HCT116 (cell line): ENCODE measurements at regions not wholly inside any gene's neighbourhood (a gene's known extent, or its start where the extent isn't known, plus 50 kb on each side); places are given as distances from the start of the nearest gene placed in this dataset.
A peak's percentile ranks its signal among the peaks of the same experiment; 100 is the strongest.

Source experiments
- ATAC-seq: fragments of 200-7000 bp; cut with Tn5 transposase; 2 replicates; pipeline ENCODE4 v1.9.1; 2020; ENCODE audit warnings: mild to moderate bottlenecking, moderate library complexity
- BruUV-seq: library from RNA; stranded (reverse); fragments of 400-500 nt; replicated peaks from 2 replicates; lab custom pipeline; 2021; lab: Mats Ljungman, UMichigan
- CTCF ChIA-PET: fragments of 300-600 bp; sonication (Branson Sonifier 250); formaldehyde crosslinking; loops from one replicate; lab custom pipeline; 2021; ENCODE audit warnings: antibody characterized with exemption; lab: Charles Lee
- POLR2A ChIA-PET: fragments of 300-600, 350-600 bp; sonication (Branson Sonifier 250); formaldehyde crosslinking; loops from one replicate; lab custom pipeline; 2021; ENCODE audit warnings: antibody characterized with exemption; lab: Charles Lee
- RAD21 ChIA-PET, 2 experiments: fragments of 300-600 bp; sonication (Branson Sonifier 250); formaldehyde crosslinking; loops; one replicate each; lab custom pipeline; 2023; ENCODE audit warnings: low total read pairs in 2 of 2; ENCODE audit not compliant: uncharacterized antibody in 2 of 2, unreplicated experiment in 2 of 2, low non-redundant PET in 1 of 2; lab: Charles Lee
- DNase-seq: peaks from one replicate; pipeline ENCODE4 v3.0.0-alpha.2; 2010; ENCODE audit warnings: low read depth, low spot score
- H2AFZ ChIP-seq: fragments of 200-600 bp; shearing (Covaris generic), sonication (generic); 2 replicates; pipeline ENCODE4 v1.6.1; 2017; ENCODE audit warnings: low read depth, mixed run types, mixed read lengths, antibody characterized with exemption, low read length; ENCODE audit not compliant: poor library complexity, severe bottlenecking
- H3K27ac ChIP-seq: 2 replicates; pipeline ENCODE4 v1.5.1; 2012; ENCODE audit warnings: low read depth, low read length
- H3K27me3 ChIP-seq: fragments of 200-600 bp; sonication (generic); 2 replicates; pipeline ENCODE4 v1.6.1; 2016; ENCODE audit warnings: mixed run types, low read length, mixed read lengths; ENCODE audit not compliant: insufficient read depth
- H3K36me3 ChIP-seq, 2 experiments: fragments of 200-500 bp in 1 of 2; fragments of 200-600 bp in 1 of 2; sonication (Bioruptor generic) in 1 of 2; sonication (generic) in 1 of 2; 2 replicates each; pipeline versions ENCODE4 v1.5.1 to v1.6.1; 2014 to 2016; ENCODE audit warnings: low read length in 2 of 2, inconsistent platforms in 1 of 2, mixed read lengths in 1 of 2, mixed run types in 1 of 2; ENCODE audit not compliant: insufficient read depth in 2 of 2, control insufficient read depth in 1 of 2
- H3K4me1 ChIP-seq, 2 experiments: fragments of 200-600 bp in 1 of 2; sonication (generic) in 1 of 2; 2 replicates each; pipeline versions ENCODE4 v1.5.1 to v1.6.1; 2012 to 2017; ENCODE audit warnings: low read length in 2 of 2, inconsistent platforms in 1 of 2, mild to moderate bottlenecking in 1 of 2, mixed read lengths in 1 of 2, mixed run types in 1 of 2, moderate library complexity in 1 of 2; ENCODE audit not compliant: insufficient read depth in 2 of 2, control insufficient read depth in 1 of 2
- H3K4me2 ChIP-seq: fragments of 200-600 bp; sonication (generic); 2 replicates; pipeline ENCODE4 v1.6.1; 2017; ENCODE audit warnings: mixed run types, low read length, mixed read lengths
- H3K4me3 ChIP-seq, 2 experiments: fragments of 200-600 bp in 1 of 2; sonication (generic) in 1 of 2; replicated peaks in 1 of 2; 2 replicates each; pipeline ENCODE4 v1.5.1; 2011 to 2016; ENCODE audit warnings: low read length in 2 of 2, control low read depth in 1 of 2, low read depth in 1 of 2, mild to moderate bottlenecking in 1 of 2, mixed read lengths in 1 of 2, mixed run types in 1 of 2
- H3K79me2 ChIP-seq: fragments of 200-600 bp; sonication (generic); 2 replicates; pipeline ENCODE4 v1.6.1; 2017; ENCODE audit warnings: mild to moderate bottlenecking, mixed run types, low read length, moderate library complexity, mixed read lengths; ENCODE audit not compliant: insufficient read depth
- H3K9ac ChIP-seq: fragments of 200-600 bp; sonication (generic); 2 replicates; pipeline ENCODE4 v1.6.1; 2016; ENCODE audit warnings: low read length, mixed read lengths
- H3K9me2 ChIP-seq: fragments of 200-600 bp; sonication (generic), shearing (Covaris generic); 2 replicates; pipeline ENCODE4 v1.6.1; 2017; ENCODE audit warnings: mixed run types, mild to moderate bottlenecking, moderate library complexity; ENCODE audit not compliant: insufficient read depth
- H3K9me3 ChIP-seq, 2 experiments: fragments of 200-500 bp in 1 of 2; fragments of 200-600 bp in 1 of 2; sonication (Bioruptor generic) in 1 of 2; sonication (generic) in 1 of 2; 2 replicates each; pipeline ENCODE4 v1.6.1; 2014 to 2017; ENCODE audit warnings: low read length in 2 of 2, mixed read lengths in 2 of 2, inconsistent platforms in 1 of 2, low read depth in 1 of 2, mild to moderate bottlenecking in 1 of 2, mixed run types in 1 of 2, moderate library complexity in 1 of 2; ENCODE audit not compliant: control insufficient read depth in 1 of 2, insufficient read depth in 1 of 2
- H4K20me1 ChIP-seq: fragments of 200-600 bp; sonication (generic), shearing (Covaris generic); 2 replicates; pipeline ENCODE4 v1.6.1; 2017; ENCODE audit warnings: mixed run types, mild to moderate bottlenecking, moderate library complexity; ENCODE audit not compliant: insufficient read depth
- CEBPB ChIP-seq: IDR thresholded peaks from 2 replicates; pipeline ENCODE4 v1.6.1; 2012; ENCODE audit warnings: low read depth
- EGR1 ChIP-seq: IDR thresholded peaks from 2 replicates; pipeline ENCODE4 v1.6.1; 2012; ENCODE audit warnings: low read depth
- ELF1 ChIP-seq: IDR thresholded peaks from 2 replicates; pipeline ENCODE4 v1.6.1; 2012; ENCODE audit warnings: low read depth, borderline replicate concordance
- EZH2 ChIP-seq: fragments of 200-600 bp; sonication (generic); IDR thresholded peaks from 2 replicates; pipeline ENCODE4 v1.6.1; 2017; ENCODE audit warnings: antibody characterized with exemption, mixed run types
- EZH2phosphoT487 ChIP-seq: fragments of 200-600 bp; IDR thresholded peaks from 2 replicates; pipeline ENCODE4 v1.6.1; 2018; ENCODE audit warnings: antibody characterized with exemption, borderline replicate concordance
- FOSL1 ChIP-seq: IDR thresholded peaks from 2 replicates; pipeline ENCODE4 v1.6.1; 2012; ENCODE audit warnings: low read depth
- JUND ChIP-seq: IDR thresholded peaks from 2 replicates; pipeline ENCODE4 v1.6.1; 2012
- POLR2A ChIP-seq: IDR thresholded peaks from 2 replicates; pipeline ENCODE4 v1.7.0; 2011; ENCODE audit warnings: borderline replicate concordance; ENCODE audit not compliant: insufficient read depth, insufficient read length; ENCODE audit errors: extremely low read depth
- POLR2AphosphoS5 ChIP-seq: IDR thresholded peaks from 2 replicates; pipeline ENCODE4 v1.6.1; 2011; ENCODE audit warnings: mild to moderate bottlenecking, low read depth, low read length, moderate library complexity
- RAD21 ChIP-seq: IDR thresholded peaks from 2 replicates; pipeline ENCODE4 v1.6.1; 2012; ENCODE audit warnings: low read depth, mild to moderate bottlenecking
- SIN3A ChIP-seq: IDR thresholded peaks from 2 replicates; pipeline ENCODE4 v1.6.1; 2012; ENCODE audit warnings: low read depth
- SRF ChIP-seq: IDR thresholded peaks from 2 replicates; pipeline ENCODE4 v1.6.1; 2012; ENCODE audit warnings: low read depth
- TCF7L2 ChIP-seq: IDR thresholded peaks from 2 replicates; pipeline ENCODE4 v1.7.0; 2011; ENCODE audit warnings: borderline replicate concordance, inconsistent platforms; ENCODE audit not compliant: insufficient read depth, insufficient read length; ENCODE audit errors: extremely low read depth
- YY1 ChIP-seq: IDR thresholded peaks from 2 replicates; pipeline ENCODE4 v1.6.1; 2011; ENCODE audit warnings: low read length, low read depth, moderate library complexity, mild to moderate bottlenecking; ENCODE audit not compliant: insufficient replicate concordance; ENCODE audit errors: extremely low read depth
- ZFX ChIP-seq: fragments of 450-650 bp; IDR thresholded peaks from 2 replicates; pipeline ENCODE4 v1.6.1; 2017
- ZNF274 ChIP-seq: fragments of 200-500 bp; sonication (Bioruptor generic); IDR thresholded peaks from 2 replicates; pipeline ENCODE4 v1.6.1; 2014; ENCODE audit warnings: mild to moderate bottlenecking, low read depth, low read length, inconsistent platforms
- intact Hi-C: fragments of 100-400 bp; cut with micrococcal nuclease; formaldehyde crosslinking; loops from 2 replicates; pipeline ENCODE4 v1.10.0; 2022
- TF ChIP-seq, protein P1 (sequence below): IDR thresholded peaks from 2 replicates; pipeline ENCODE4 v1.6.1; 2012
- TF ChIP-seq, protein P2 (sequence below): IDR thresholded peaks from 2 replicates; pipeline ENCODE4 v1.6.1; 2012
- TF ChIP-seq, protein P3 (sequence below), 3 experiments: fragments of 200-600 bp in 1 of 3; sonication (generic) in 1 of 3; IDR thresholded peaks in 2 of 3; conservative IDR thresholded peaks in 1 of 3; 2 replicates each; pipeline ENCODE4 v1.5.1; 2012 to 2017; ENCODE audit warnings: low read depth in 2 of 3, low read length in 2 of 3, antibody characterized with exemption in 1 of 3, borderline replicate concordance in 1 of 3, control low read depth in 1 of 3, mild to moderate bottlenecking in 1 of 3, mixed read lengths in 1 of 3, mixed run types in 1 of 3, moderate library complexity in 1 of 3; ENCODE audit not compliant: insufficient read depth in 1 of 3
- TF ChIP-seq, protein P4 (sequence below): IDR thresholded peaks from 2 replicates; pipeline ENCODE4 v1.6.1; 2011; ENCODE audit warnings: mild to moderate bottlenecking, low read length, moderate library complexity; ENCODE audit not compliant: insufficient replicate concordance; ENCODE audit errors: extremely low read depth

DNA sequence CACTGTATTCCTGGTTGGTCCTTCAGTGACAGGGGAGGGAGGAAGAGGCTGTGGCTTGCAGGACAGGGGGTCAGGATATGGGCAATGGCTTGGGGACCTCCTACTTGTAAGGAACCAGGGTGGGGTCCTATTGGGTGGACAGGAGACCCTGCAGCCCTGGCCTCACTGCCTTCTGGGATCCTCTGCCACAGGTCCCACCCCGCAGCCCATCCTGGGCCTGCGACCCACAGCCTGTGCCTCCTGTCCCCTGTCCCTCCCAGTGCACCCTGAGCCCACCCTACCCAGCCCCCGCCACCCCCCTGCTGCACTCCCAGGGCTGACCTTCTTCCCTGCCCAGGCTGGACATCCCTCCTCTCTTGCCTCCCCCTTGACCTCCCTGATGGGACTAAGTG lies 58.7 kb upstream of the MYL10 start:
- H3K4me2 ChIP-seq, result peak overlapping the region; percentile 73

More for the DNA sequence above, 58.7 kb upstream of the MYL10 start:
- ChIA-PET POLR2A (no interaction called here), RAD21 (no interaction called here), CTCF (interaction anchor here (1.7 kb wide), 1 partner anchor 586 kb away, joined by 3 read pairs; no protein-coding TSS in a partner anchor)
- intact Hi-C loops, result loop anchor here (1.0 to 5.0 kb wide), 4 partner anchors 127 to 585 kb away; no protein-coding TSS in a partner anchor
- Histone ChIP-seq H3K79me2 (no peaks in the 10 kb centered on the region), H3K27me3 (no peaks in the 10 kb centered on the region), H3K4me1 (peaks cover 5 to 13% of the 10 kb centered on the region in 2 experiments; a peak in 3 of 4 replicates), H3K9ac (peak overlapping the region; percentile 52), H3K27ac (no peak overlapping the region; the same call in 1 of the 2 replicates), H3K9me2 (no peaks in the 10 kb centered on the region), H3K9me3 (no peaks in the 10 kb centered on the region), H3K36me3 (no peaks in the 10 kb centered on the region), H2AFZ (no peak overlapping the region), H3K4me3 (peak overlapping the region in 1 of 2 experiments; percentile 42; a peak in 1 of 4 replicates), H4K20me1 (no peaks in the 10 kb centered on the region)
- DNase-seq (no peak), ATAC-seq (no peak)
- TF ChIP-seq ELF1, result no peak
- TF ChIP-seq POLR2A, result no peak
- TF ChIP-seq, protein P1, sequence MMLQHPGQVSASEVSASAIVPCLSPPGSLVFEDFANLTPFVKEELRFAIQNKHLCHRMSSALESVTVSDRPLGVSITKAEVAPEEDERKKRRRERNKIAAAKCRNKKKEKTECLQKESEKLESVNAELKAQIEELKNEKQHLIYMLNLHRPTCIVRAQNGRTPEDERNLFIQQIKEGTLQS, result no peak
- no peak for TF ChIP-seq POLR2AphosphoS5
- no peak for TF ChIP-seq FOSL1
- no peak for TF ChIP-seq JUND
- no peak for TF ChIP-seq RAD21
- TF ChIP-seq ZNF274, result no peak
- no peak for TF ChIP-seq SIN3A
- TF ChIP-seq, protein P2, sequence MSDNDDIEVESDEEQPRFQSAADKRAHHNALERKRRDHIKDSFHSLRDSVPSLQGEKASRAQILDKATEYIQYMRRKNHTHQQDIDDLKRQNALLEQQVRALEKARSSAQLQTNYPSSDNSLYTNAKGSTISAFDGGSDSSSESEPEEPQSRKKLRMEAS, result no peak
- TF ChIP-seq YY1, result no peak
- no peak for TF ChIP-seq TCF7L2
- TF ChIP-seq EZH2phosphoT487, result no peak
- TF ChIP-seq, protein P3, sequence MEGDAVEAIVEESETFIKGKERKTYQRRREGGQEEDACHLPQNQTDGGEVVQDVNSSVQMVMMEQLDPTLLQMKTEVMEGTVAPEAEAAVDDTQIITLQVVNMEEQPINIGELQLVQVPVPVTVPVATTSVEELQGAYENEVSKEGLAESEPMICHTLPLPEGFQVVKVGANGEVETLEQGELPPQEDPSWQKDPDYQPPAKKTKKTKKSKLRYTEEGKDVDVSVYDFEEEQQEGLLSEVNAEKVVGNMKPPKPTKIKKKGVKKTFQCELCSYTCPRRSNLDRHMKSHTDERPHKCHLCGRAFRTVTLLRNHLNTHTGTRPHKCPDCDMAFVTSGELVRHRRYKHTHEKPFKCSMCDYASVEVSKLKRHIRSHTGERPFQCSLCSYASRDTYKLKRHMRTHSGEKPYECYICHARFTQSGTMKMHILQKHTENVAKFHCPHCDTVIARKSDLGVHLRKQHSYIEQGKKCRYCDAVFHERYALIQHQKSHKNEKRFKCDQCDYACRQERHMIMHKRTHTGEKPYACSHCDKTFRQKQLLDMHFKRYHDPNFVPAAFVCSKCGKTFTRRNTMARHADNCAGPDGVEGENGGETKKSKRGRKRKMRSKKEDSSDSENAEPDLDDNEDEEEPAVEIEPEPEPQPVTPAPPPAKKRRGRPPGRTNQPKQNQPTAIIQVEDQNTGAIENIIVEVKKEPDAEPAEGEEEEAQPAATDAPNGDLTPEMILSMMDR (IDR thresholded peaks at IDR 0.05 in 2 of 3, conservative IDR thresholded peaks at IDR 0.05 in 1 of 3; ENCODE audit: borderline replicate concordance in 1 of 3, insufficient read depth in 1 of 3, low read depth in 2 of 3, low read length in 2 of 3), result no peak
- TF ChIP-seq ZFX, result no peak
- TF ChIP-seq EZH2, result no peak
- TF ChIP-seq CEBPB, result no peak
- TF ChIP-seq, protein P4, sequence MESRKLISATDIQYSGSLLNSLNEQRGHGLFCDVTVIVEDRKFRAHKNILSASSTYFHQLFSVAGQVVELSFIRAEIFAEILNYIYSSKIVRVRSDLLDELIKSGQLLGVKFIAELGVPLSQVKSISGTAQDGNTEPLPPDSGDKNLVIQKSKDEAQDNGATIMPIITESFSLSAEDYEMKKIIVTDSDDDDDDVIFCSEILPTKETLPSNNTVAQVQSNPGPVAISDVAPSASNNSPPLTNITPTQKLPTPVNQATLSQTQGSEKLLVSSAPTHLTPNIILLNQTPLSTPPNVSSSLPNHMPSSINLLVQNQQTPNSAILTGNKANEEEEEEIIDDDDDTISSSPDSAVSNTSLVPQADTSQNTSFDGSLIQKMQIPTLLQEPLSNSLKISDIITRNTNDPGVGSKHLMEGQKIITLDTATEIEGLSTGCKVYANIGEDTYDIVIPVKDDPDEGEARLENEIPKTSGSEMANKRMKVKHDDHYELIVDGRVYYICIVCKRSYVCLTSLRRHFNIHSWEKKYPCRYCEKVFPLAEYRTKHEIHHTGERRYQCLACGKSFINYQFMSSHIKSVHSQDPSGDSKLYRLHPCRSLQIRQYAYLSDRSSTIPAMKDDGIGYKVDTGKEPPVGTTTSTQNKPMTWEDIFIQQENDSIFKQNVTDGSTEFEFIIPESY, result no peak
- no peak for TF ChIP-seq EGR1
- no peak for TF ChIP-seq SRF
- BruUV-seq, result no TSS peak
